Central memory CD8-positive, alpha-beta T cell (primary cell): ENCODE measurements at regions not wholly inside any gene's neighbourhood (a gene's known extent, or its start where the extent isn't known, plus 50 kb on each side); places are given as distances from the start of the nearest gene placed in this dataset.

Experiments
- ATAC-seq: fragments of 150-1000 bp; cut with Tn5 transposase; replicated peaks from 2 replicates; pipeline ENCODE4 v1.10.0; 2022; ENCODE audit warnings: mild to moderate bottlenecking, moderate FRiP score, moderate number of reproducible peaks; ENCODE audit not compliant: poor library complexity, severe bottlenecking; ENCODE audit errors: extremely low read depth
- DNase-seq, 2 donors: peaks; one replicate each; pipeline ENCODE4 v3.0.0; 2021; ENCODE audit warnings: low spot score in 2 of 2
- H3K27ac Mint-ChIP-seq: one replicate; pipeline ENCODE4 v1.8.0; 2022; ENCODE audit warnings: low read depth, mild to moderate bottlenecking, moderate library complexity, mixed read lengths
- H3K27me3 Mint-ChIP-seq: one replicate; pipeline ENCODE4 v1.8.0; 2022; ENCODE audit warnings: mixed read lengths
- H3K36me3 Mint-ChIP-seq: one replicate; pipeline ENCODE4 v1.8.0; 2022; ENCODE audit warnings: mild to moderate bottlenecking, moderate library complexity, mixed read lengths; ENCODE audit not compliant: insufficient read depth
- H3K4me1 Mint-ChIP-seq: one replicate; pipeline ENCODE4 v1.8.0; 2022; ENCODE audit warnings: mixed read lengths
- H3K4me3 Mint-ChIP-seq: one replicate; pipeline ENCODE4 v1.8.0; 2022; ENCODE audit warnings: mild to moderate bottlenecking, moderate library complexity, mixed read lengths
- H3K9me3 Mint-ChIP-seq: one replicate; pipeline ENCODE4 v1.8.0; 2022; ENCODE audit warnings: mixed read lengths

DNA sequence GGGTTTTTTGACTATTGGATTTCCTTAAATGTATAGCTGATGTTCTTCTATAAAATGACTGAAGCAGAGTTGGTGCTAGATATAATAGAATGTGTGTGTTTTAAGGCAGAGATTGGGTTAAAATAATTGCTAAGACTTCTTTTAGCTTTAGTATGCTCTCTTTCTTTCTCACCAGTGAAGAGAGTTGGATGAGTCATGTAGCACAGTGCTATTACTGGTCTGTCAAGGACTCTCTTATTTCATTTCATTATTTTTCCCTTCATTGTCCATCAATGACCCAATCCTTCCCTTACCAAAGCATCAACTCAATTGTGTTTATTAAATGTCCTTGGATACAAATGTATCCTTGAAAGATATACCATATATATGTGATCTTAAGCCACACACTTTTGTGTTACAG, 268.9 kb downstream of the IRS2 start:
- DNase-seq (no peak), ATAC-seq (no peak)
- no peaks in the 10 kb centered on the region for H3K4me1 Mint-ChIP-seq
- no peak overlapping the region for H3K4me3 Mint-ChIP-seq
- no peaks in the 10 kb centered on the region for H3K27me3 Mint-ChIP-seq
- H3K9me3 Mint-ChIP-seq = peaks cover 10% of the 10 kb centered on the region
- no peaks in the 10 kb centered on the region for H3K36me3 Mint-ChIP-seq
- no peak overlapping the region for H3K27ac Mint-ChIP-seq

DNA sequence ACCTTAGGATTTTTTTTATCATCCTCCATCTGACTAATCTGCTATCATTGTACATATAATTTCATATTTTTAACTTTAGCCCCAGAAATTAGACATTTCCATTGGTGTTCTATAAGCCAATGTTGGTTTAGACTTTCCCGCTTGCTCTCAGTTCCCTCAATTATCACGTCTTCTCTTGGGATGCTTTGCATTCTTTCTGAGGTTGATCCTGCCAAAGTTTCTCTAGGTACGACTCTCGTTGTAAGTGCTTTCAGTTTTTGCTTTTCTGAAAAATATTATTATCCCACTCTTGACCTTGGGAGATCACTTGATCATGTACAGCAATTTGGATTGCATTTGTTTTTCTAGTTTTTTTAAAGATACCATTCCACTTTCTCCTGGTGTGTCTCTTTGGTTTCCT, 270.2 kb downstream of the IRS2 start:
- DNase-seq (no peak), ATAC-seq (no peak)
- Mint-ChIP-seq H3K36me3 (no peaks in the 10 kb centered on the region), H3K9me3 (peaks cover 12% of the 10 kb centered on the region), H3K27me3 (no peaks in the 10 kb centered on the region), H3K4me1 (no peaks in the 10 kb centered on the region), H3K27ac (no peak overlapping the region), H3K4me3 (no peak overlapping the region)

DNA sequence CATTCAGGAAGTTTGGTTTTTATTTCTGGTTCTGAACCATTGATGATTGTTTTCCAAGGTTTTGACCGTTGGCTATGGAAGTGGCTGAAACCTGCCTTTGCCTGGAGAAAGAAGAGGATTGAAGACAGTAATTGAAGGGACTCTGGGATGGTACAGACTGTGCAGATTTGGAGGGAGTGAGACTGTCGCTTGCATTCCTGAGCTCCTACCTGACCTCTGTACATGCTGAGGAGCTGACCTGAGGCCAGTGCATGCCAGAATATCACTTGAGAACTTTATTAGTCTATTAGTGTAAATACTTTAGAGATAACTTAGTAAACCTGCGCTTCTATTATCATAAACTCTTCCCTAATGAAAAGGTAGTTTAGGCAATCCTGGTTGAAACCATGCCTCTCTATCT, 276.4 kb downstream of the IRS2 start:
- Mint-ChIP-seq H3K4me3 (no peak overlapping the region), H3K9me3 (peaks cover 26% of the 10 kb centered on the region), H3K4me1 (no peaks in the 10 kb centered on the region), H3K36me3 (no peaks in the 10 kb centered on the region), H3K27ac (no peak overlapping the region), H3K27me3 (no peaks in the 10 kb centered on the region)
- ATAC-seq = no peak
- no peak for DNase-seq

GRCh38 chr13:109509154-109509900, 277.1 kb downstream of the IRS2 start:
- H3K27me3 Mint-ChIP-seq = no peaks in the 10 kb centered on the region
- H3K4me1 Mint-ChIP-seq = no peaks in the 10 kb centered on the region
- no peak overlapping the region for H3K4me3 Mint-ChIP-seq
- ATAC-seq (no peak), DNase-seq (no peak)
- peaks cover 29% of the 10 kb centered on the region for H3K9me3 Mint-ChIP-seq
- no peaks in the 10 kb centered on the region for H3K36me3 Mint-ChIP-seq
- H3K27ac Mint-ChIP-seq = no peak overlapping the region

- Mint-ChIP-seq H3K27me3 (no peaks in the 10 kb centered on the region), H3K27ac (no peak overlapping the region), H3K4me1 (no peaks in the 10 kb centered on the region), H3K9me3 (peaks cover 20% of the 10 kb centered on the region), H3K36me3 (no peaks in the 10 kb centered on the region), H3K4me3 (no peak overlapping the region)
- DNase-seq = no peak
- no peak for ATAC-seq
Observed at GRCh38 chr13:109500146-109500773, 286.1 kb downstream of the IRS2 start.

GRCh38 chr13:109497917-109498316, 288.5 kb downstream of the IRS2 start:
- DNase-seq (no peak), ATAC-seq (no peak)
- Mint-ChIP-seq H3K4me1 (no peaks in the 10 kb centered on the region), H3K4me3 (no peak overlapping the region), H3K36me3 (no peaks in the 10 kb centered on the region), H3K9me3 (peaks cover 5% of the 10 kb centered on the region), H3K27me3 (no peaks in the 10 kb centered on the region), H3K27ac (no peak overlapping the region)

DNA sequence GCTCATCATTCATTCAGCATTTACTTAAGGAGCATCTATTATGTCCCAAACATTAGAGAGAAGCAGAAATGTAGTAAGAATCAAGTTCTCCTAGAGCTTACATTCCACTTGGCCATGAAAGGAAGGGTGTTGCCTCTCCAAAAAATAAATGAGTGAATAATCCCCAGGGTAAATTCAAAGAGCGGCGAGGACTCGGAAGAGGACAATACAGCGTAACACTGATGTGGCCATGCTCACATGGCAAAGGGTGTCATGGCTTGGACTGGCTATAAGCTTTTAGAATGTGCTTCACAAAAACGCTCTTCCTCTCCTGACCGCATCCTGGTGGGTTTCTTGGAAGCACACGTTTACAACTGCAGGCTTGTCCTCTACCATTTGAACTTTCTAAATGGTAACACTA, 290.2 kb downstream of the IRS2 start:
- Mint-ChIP-seq H3K9me3 (peaks cover 5% of the 10 kb centered on the region), H3K27me3 (no peaks in the 10 kb centered on the region), H3K4me1 (no peaks in the 10 kb centered on the region), H3K27ac (no peak overlapping the region), H3K4me3 (no peak overlapping the region), H3K36me3 (no peaks in the 10 kb centered on the region)
- ATAC-seq (no peak), DNase-seq (no peak)

- Mint-ChIP-seq H3K27ac (no peak overlapping the region), H3K9me3 (peaks cover 1% of the 10 kb centered on the region), H3K4me3 (no peak overlapping the region), H3K27me3 (no peaks in the 10 kb centered on the region), H3K4me1 (no peaks in the 10 kb centered on the region), H3K36me3 (no peaks in the 10 kb centered on the region)
- DNase-seq (no peak), ATAC-seq (no peak)
Observed at GRCh38 chr13:109494925-109495369, 291.4 kb downstream of the IRS2 start.

- Mint-ChIP-seq H3K9me3 (peaks cover 10% of the 10 kb centered on the region), H3K4me3 (no peak overlapping the region), H3K4me1 (no peaks in the 10 kb centered on the region), H3K27ac (no peak overlapping the region), H3K36me3 (no peaks in the 10 kb centered on the region), H3K27me3 (no peaks in the 10 kb centered on the region)
- ATAC-seq (no peak), DNase-seq (no peak)
Observed at GRCh38 chr13:109485136-109485794, 301.1 kb downstream of the IRS2 start.

DNA sequence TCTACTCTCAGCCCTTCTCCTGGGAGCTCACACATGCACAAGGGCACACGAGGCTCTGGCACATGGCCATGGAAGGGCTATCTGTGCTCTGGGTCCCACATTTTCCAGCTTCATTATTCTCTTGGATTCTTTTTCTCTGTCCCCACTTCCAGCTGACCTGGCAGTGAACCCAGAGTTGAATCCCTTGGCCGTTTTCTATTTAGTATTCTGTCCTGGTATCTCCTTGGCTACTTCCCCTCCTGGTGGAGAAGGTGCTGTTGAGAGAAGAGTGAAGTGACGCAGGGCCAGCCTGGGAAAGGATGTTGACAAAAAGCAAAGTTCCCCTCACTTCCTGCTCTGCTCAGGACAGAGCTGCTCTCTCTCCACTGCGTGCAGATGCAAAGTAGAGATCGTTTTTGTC, 303.1 kb downstream of the IRS2 start:
- H3K27me3 Mint-ChIP-seq = no peaks in the 10 kb centered on the region
- H3K27ac Mint-ChIP-seq = no peak overlapping the region
- DNase-seq = no peak
- no peak overlapping the region for H3K4me3 Mint-ChIP-seq
- H3K4me1 Mint-ChIP-seq = no peaks in the 10 kb centered on the region
- no peak for ATAC-seq
- H3K9me3 Mint-ChIP-seq = peaks cover 12% of the 10 kb centered on the region
- no peaks in the 10 kb centered on the region for H3K36me3 Mint-ChIP-seq

GRCh38 chr13:109481040-109481439, 305.3 kb downstream of the IRS2 start:
- DNase-seq (no peak), ATAC-seq (no peak)
- Mint-ChIP-seq H3K9me3 (peaks cover 11% of the 10 kb centered on the region), H3K36me3 (no peaks in the 10 kb centered on the region), H3K27ac (no peak overlapping the region), H3K27me3 (no peaks in the 10 kb centered on the region), H3K4me3 (no peak overlapping the region), H3K4me1 (no peaks in the 10 kb centered on the region)

DNA sequence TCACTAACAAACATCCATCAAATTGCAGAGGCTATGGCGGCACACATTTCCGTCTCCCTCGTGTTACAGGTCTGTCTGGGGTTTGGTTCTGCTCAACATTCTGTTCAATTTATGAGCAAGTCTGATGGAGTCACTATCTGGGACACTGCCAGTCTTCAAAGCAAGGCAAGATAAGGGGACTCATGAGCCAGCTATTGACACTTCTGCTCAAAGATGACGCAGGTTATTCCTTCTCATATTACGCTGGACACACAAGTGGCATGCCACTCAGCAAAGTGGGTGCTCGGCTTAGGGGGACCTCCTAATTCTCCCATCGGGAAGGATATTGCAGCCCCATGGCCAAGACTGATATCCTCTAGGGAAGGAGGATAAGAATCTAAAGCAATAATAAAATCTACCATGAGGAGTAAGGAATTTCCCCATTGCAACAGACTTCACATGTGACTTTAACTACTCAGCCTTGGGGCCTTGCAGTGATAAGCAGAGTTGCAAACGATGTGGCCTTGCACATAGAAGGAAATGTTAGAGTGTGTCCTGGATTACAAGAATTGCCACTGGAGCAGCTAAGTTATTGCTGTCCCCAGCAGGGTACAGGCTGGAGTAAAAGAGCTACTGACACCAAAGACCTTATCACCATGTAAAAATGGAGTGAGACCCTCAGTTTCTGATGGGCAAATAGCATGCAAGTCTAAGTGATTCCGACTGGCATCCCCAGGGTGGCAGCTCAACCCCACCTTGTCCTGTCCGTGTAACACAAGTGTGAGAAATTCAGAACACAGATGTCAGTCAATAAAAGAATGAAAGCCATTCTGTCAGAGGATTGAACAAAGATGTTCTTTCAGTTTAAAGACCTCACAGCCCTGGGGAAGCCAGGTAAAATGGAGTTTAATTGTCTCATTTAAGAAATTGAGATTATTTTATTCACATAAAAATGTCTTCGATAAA, 306.1 kb downstream of the IRS2 start:
- Mint-ChIP-seq H3K4me1 (no peaks in the 10 kb centered on the region), H3K27me3 (no peaks in the 10 kb centered on the region), H3K27ac (no peak overlapping the region), H3K9me3 (peaks cover 9% of the 10 kb centered on the region), H3K36me3 (no peaks in the 10 kb centered on the region), H3K4me3 (no peak overlapping the region)
- ATAC-seq (no peak), DNase-seq (no peak)
